HepG2 (cell line): ENCODE measurements at regions not wholly inside any gene's neighbourhood (a gene's known extent, or its start where the extent isn't known, plus 50 kb on each side); places are given as distances from the start of the nearest gene placed in this dataset.

Experiments used
- AGO1 ChIP-seq: fragments of 200-400 bp; formaldehyde crosslinking; IDR thresholded peaks from 2 replicates; pipeline ENCODE4 v1.6.1; 2017; ENCODE audit warnings: mild to moderate bottlenecking, low read depth, low read length, moderate library complexity; ENCODE audit not compliant: poor library complexity, severe bottlenecking
- ASH2L ChIP-seq: fragments of 300-600, 200-600 bp; sonication (generic); IDR thresholded peaks from 2 replicates; pipeline ENCODE4 v1.7.0; 2017; ENCODE audit warnings: low read depth, mild to moderate bottlenecking, moderate library complexity, mixed read lengths, low read length; ENCODE audit not compliant: insufficient read length
- BCL3 ChIP-seq: sonication (generic); formaldehyde crosslinking; IDR thresholded peaks from 2 replicates; pipeline ENCODE4 v1.5.1; 2020; ENCODE audit warnings: mild to moderate bottlenecking, missing genetic modification reagents, moderate library complexity
- CBX1 ChIP-seq: IDR thresholded peaks from one replicate; pipeline ENCODE4 v1.6.1; 2016; ENCODE audit warnings: antibody characterized with exemption, low read depth
- CTCF ChIP-seq: sonication (generic); formaldehyde crosslinking; IDR thresholded peaks from 2 replicates; pipeline ENCODE4 v1.5.0; 2020; ENCODE audit warnings: mild to moderate bottlenecking, missing genetic modification reagents, moderate library complexity
- FOXP1 ChIP-seq, 2 experiments: fragments of 450-650 bp in 1 of 2; IDR thresholded peaks; 2 replicates each; pipeline ENCODE4 v1.6.1; 2017 to 2018; ENCODE audit warnings: antibody characterized with exemption in 1 of 2
- KLF15 ChIP-seq: sonication (generic); formaldehyde crosslinking; IDR thresholded peaks from 2 replicates; pipeline ENCODE4 v1.8.1; 2023; ENCODE audit warnings: borderline replicate concordance, mild to moderate bottlenecking, inconsistent platforms, missing genetic modification reagents, mixed read lengths
- PATZ1 ChIP-seq: sonication (generic); formaldehyde crosslinking; IDR thresholded peaks from 2 replicates; pipeline ENCODE4 v1.4.0; 2020; ENCODE audit warnings: missing genetic modification reagents
- POLR2A ChIP-seq, 2 experiments: IDR thresholded peaks; 2 replicates each; pipeline ENCODE4 v1.6.1; 2011; ENCODE audit warnings: low read depth in 2 of 2, low read length in 2 of 2, mild to moderate bottlenecking in 1 of 2, moderate library complexity in 1 of 2; ENCODE audit not compliant: insufficient read depth in 1 of 2
- REST ChIP-seq, 2 experiments: IDR thresholded peaks; 2 replicates each; pipeline ENCODE4 v1.6.1; 2011 to 2012; ENCODE audit warnings: low read length in 2 of 2, borderline replicate concordance in 1 of 2, low read depth in 1 of 2, mild to moderate bottlenecking in 1 of 2, moderate library complexity in 1 of 2
- ZKSCAN8 ChIP-seq: IDR thresholded peaks from 2 replicates; pipeline ENCODE4 v1.6.1; 2016; ENCODE audit warnings: borderline replicate concordance, missing genetic modification reagents, missing compliant biosample characterization
- ZMYM2 ChIP-seq: sonication (generic); formaldehyde crosslinking; IDR thresholded peaks from 2 replicates; pipeline ENCODE4 v1.8.0; 2022; ENCODE audit warnings: mild to moderate bottlenecking, missing genetic modification reagents
- ZNF362 ChIP-seq: sonication (generic); formaldehyde crosslinking; IDR thresholded peaks from 2 replicates; pipeline ENCODE4 v1.4.0; 2020; ENCODE audit warnings: missing genetic modification reagents, mild to moderate bottlenecking, borderline replicate concordance
- ZZZ3 ChIP-seq: sonication (generic); formaldehyde crosslinking; IDR thresholded peaks from 2 replicates; pipeline ENCODE4 v1.4.0; 2020; ENCODE audit warnings: missing genetic modification reagents, mild to moderate bottlenecking, borderline replicate concordance

GRCh38 chr5:112480501-112480900, 61.4 kb upstream of the EPB41L4A start:
- TF ChIP-seq POLR2A (IDR thresholded peaks at IDR 0.05; ENCODE audit: insufficient read depth in 1 of 2, low read depth in 2 of 2, low read length in 2 of 2) (no peak), CTCF (CRISPR knock-in tag) (no peak), PATZ1 (CRISPR knock-in tag) (no peak), AGO1 (no peak), ZMYM2 (CRISPR knock-in tag) (no peak), ZZZ3 (no peak), BCL3 (no peak), ZNF362 (CRISPR knock-in tag) (no peak), CBX1 (no peak), ASH2L (no peak), FOXP1 (IDR thresholded peaks at IDR 0.05) (no peak), FOXP1 (CRISPR knock-in tag; IDR thresholded peaks at IDR 0.05) (no peak), REST (IDR thresholded peaks at IDR 0.05; ENCODE audit: borderline replicate concordance in 1 of 2, low read depth in 1 of 2, low read length in 2 of 2) (no peak), ZKSCAN8 (CRISPR knock-in tag) (no peak), KLF15 (no peak)
